ENCODE measurements at regions not wholly inside any gene's neighbourhood (a gene's known extent, or its start where the extent isn't known, plus 50 kb on each side); places are given as distances from the start of the nearest gene placed in this dataset.

GRCh38 chr10:43728425-43728824 is 79.7 kb upstream of the ZNF32 start:
- Histone ChIP-seq H3K4me3 (ENCODE audit: low read depth in 1 of 2, low read length in 1 of 2) (no peak overlapping the region), H3K27me3 (no peaks in the 10 kb centered on the region), H3K4me1 (ENCODE audit: control insufficient read depth in 1 of 2, insufficient read depth in 1 of 2, low read depth in 1 of 2, low read length in 1 of 2) (no peaks in the 10 kb centered on the region), H3K27ac (no peak overlapping the region), H3K36me3 (no peaks in the 10 kb centered on the region), H3K9me3 (no peaks in the 10 kb centered on the region)
- no peak for TF ChIP-seq CTCF (IDR thresholded peaks at IDR 0.05)

DNA sequence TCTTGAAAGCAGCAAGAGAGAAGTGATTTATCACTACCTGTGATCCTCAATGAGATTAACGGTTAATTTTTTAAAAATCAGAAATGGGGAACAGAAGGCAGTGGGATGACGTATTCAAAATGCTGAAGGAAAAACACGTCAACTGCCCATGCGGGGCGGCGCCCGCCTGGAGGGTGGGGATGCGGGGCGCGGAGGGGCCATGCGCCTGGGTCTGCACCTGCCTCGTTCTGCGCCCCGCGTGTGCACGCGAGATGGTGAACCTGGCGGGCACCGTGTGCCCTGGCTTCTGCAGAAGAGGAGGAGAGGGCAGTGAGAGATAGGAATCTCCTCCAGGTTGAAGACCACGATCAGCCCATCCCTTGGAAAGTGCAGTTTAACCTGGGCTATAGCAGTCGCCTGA is 79.3 kb upstream of the ZNF32 start:
- Histone ChIP-seq H3K36me3 (no peaks in the 10 kb centered on the region), H3K4me1 (ENCODE audit: control insufficient read depth in 1 of 2, insufficient read depth in 1 of 2, low read depth in 1 of 2, low read length in 1 of 2) (no peaks in the 10 kb centered on the region), H3K27me3 (no peaks in the 10 kb centered on the region), H3K27ac (no peak overlapping the region), H3K4me3 (ENCODE audit: low read depth in 1 of 2, low read length in 1 of 2) (no peak overlapping the region), H3K9me3 (no peaks in the 10 kb centered on the region)
- TF ChIP-seq CTCF (IDR thresholded peaks at IDR 0.05), result no peak

DNA sequence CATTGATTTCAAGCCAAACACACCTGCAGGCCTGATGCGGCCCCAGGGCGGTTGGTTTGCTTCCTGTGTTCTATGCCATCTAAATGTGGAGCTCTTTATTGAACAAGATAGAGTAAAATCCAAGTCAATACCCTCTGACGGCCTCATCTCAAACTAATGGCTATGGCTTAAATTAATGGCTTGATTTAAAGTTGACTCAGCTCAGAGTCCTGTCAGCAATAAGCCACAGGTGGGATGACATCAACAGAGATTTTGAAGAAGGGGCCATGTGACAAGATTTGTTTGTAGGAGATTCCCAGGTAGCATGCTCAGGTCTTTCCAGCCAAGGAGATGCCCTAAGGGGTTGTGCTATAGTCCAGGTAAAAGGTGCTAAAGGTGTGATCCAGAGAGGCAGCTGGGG is 66.7 kb upstream of the ZNF32 start:
- Histone ChIP-seq H3K27me3 (no peaks in the 10 kb centered on the region), H3K4me3 (ENCODE audit: low read depth in 1 of 2, low read length in 1 of 2) (no peak overlapping the region), H3K36me3 (no peaks in the 10 kb centered on the region), H3K27ac (no peak overlapping the region), H3K9me3 (no peaks in the 10 kb centered on the region), H3K4me1 (ENCODE audit: control insufficient read depth in 1 of 2, insufficient read depth in 1 of 2, low read depth in 1 of 2, low read length in 1 of 2) (no peaks in the 10 kb centered on the region)
- no peak for TF ChIP-seq CTCF (IDR thresholded peaks at IDR 0.05)

- Histone ChIP-seq H3K4me1 (ENCODE audit: control insufficient read depth in 1 of 2, insufficient read depth in 1 of 2, low read depth in 1 of 2, low read length in 1 of 2) (no peaks in the 10 kb centered on the region), H3K27ac (no peak overlapping the region)
- no peak for TF ChIP-seq CTCF (IDR thresholded peaks at IDR 0.05)
Measured at GRCh38 chr10:43712821-43713584, 64.3 kb upstream of the ZNF32 start.

GRCh38 chr10:43710772-43711471 is 62.2 kb upstream of the ZNF32 start:
- no peak for TF ChIP-seq CTCF (IDR thresholded peaks at IDR 0.05)
- no peaks in the 10 kb centered on the region for H3K4me1 ChIP-seq (ENCODE audit: control insufficient read depth in 1 of 2, insufficient read depth in 1 of 2, low read depth in 1 of 2, low read length in 1 of 2)
- no peak overlapping the region for H3K4me3 ChIP-seq (ENCODE audit: low read depth in 1 of 2, low read length in 1 of 2)
- H3K36me3 ChIP-seq, result no peaks in the 10 kb centered on the region
- H3K9me3 ChIP-seq, result no peaks in the 10 kb centered on the region
- H3K27me3 ChIP-seq, result no peaks in the 10 kb centered on the region
- H3K27ac ChIP-seq, result no peak overlapping the region

More at GRCh38 chr10:43712821-43713584, 64.3 kb upstream of the ZNF32 start:
- Histone ChIP-seq H3K36me3 (no peaks in the 10 kb centered on the region), H3K9me3 (no peaks in the 10 kb centered on the region), H3K4me3 (ENCODE audit: low read depth in 1 of 2, low read length in 1 of 2) (no peak overlapping the region), H3K27me3 (no peaks in the 10 kb centered on the region)
